Lower leg skin (tissue), 4 donors: ENCODE measurements at regions not wholly inside any gene's neighbourhood (a gene's known extent, or its start where the extent isn't known, plus 50 kb on each side); places are given as distances from the start of the nearest gene placed in this dataset.

Source experiments
- DNase-seq, 2 donors: peaks; one replicate each; pipeline ENCODE4 v3.0.0-alpha.2; 2019; ENCODE audit warnings: low spot score in 2 of 2
- H3K4me3 ChIP-seq: fragments of 200-600 bp; sonication (generic); 2 replicates; pipeline ENCODE4 v1.5.1; 2017; ENCODE audit warnings: mild to moderate bottlenecking, low read depth; ENCODE audit not compliant: poor library complexity, severe bottlenecking
- CTCF ChIP-seq, 3 donors: fragments of 450-650 bp; IDR thresholded peaks; one replicate each; pipeline ENCODE4 v1.5.1; 2016; ENCODE audit warnings: antibody characterized with exemption in 3 of 3, mild to moderate bottlenecking in 3 of 3, moderate library complexity in 2 of 3
- POLR2A ChIP-seq, 2 donors: fragments of 450-650 bp; IDR thresholded peaks; one replicate each; pipeline ENCODE4 v1.6.1; 2016 to 2017; ENCODE audit warnings: antibody characterized with exemption in 2 of 2, mild to moderate bottlenecking in 1 of 2, moderate library complexity in 1 of 2
- WGBS, 2 donors: methylation state at CpG; one replicate each; pipeline ENCODE4 v1.1.5; 2018; 5-methylcytosine and 5-hydroxymethylcytosine counted together
- intact Hi-C: fragments of 100-400 bp; cut with DNase I; formaldehyde crosslinking; loops from one replicate; pipeline ENCODE4 v1.15.0; 2023; ENCODE audit warnings: low total_unique reads

GRCh38 chr15:95843241-95843910 lies 487.1 kb upstream of the NR2F2 start:
- intact Hi-C loops: no loop called here
- H3K4me3 ChIP-seq: no peak overlapping the region
- DNase-seq: peak in 1 of 2 donors; percentile 19
- TF ChIP-seq CTCF (IDR thresholded peaks at IDR 0.05) (no peak), POLR2A (IDR thresholded peaks at IDR 0.05) (no peak)
- WGBS, 2 donors: 72 to 73% methylated on average over 5 of the region's 5 CpGs

- intact Hi-C loops: no loop called here
- no peak overlapping the region for H3K4me3 ChIP-seq
- DNase-seq: no peak
- TF ChIP-seq POLR2A (IDR thresholded peaks at IDR 0.05) (no peak), CTCF (IDR thresholded peaks at IDR 0.05) (no peak)
- WGBS, 2 donors: 75 to 78% methylated on average over 13 of the region's 13 CpGs
These were observed 484.5 kb upstream of the NR2F2 start for GRCh38 chr15:95845862-95846515.

GRCh38 chr15:95848126-95848525 lies 482.4 kb upstream of the NR2F2 start:
- H3K4me3 ChIP-seq: no peak overlapping the region
- intact Hi-C loops: no loop called here
- WGBS, 2 donors: 61% methylated on average over 1 of the region's 1 CpG
- TF ChIP-seq CTCF (IDR thresholded peaks at IDR 0.05): no peak
- TF ChIP-seq POLR2A (IDR thresholded peaks at IDR 0.05): no peak
- no peak for DNase-seq

- 95 to 99% methylated on average over 2 of the region's 2 CpGs for WGBS, 2 donors
- DNase-seq: no peak
- intact Hi-C loops: no loop called here
- TF ChIP-seq POLR2A (IDR thresholded peaks at IDR 0.05) (no peak), CTCF (IDR thresholded peaks at IDR 0.05) (no peak)
- H3K4me3 ChIP-seq: no peak overlapping the region
These were observed 479.7 kb upstream of the NR2F2 start for GRCh38 chr15:95850837-95851236.

- DNase-seq: no peak
- H3K4me3 ChIP-seq: no peak overlapping the region
- intact Hi-C loops: no loop called here
- TF ChIP-seq POLR2A (IDR thresholded peaks at IDR 0.05): no peak
- TF ChIP-seq CTCF (IDR thresholded peaks at IDR 0.05): no peak
These were observed 477.1 kb upstream of the NR2F2 start for GRCh38 chr15:95853350-95853749.
